Ishikawa (cell line): ENCODE measurements at regions not wholly inside any gene's neighbourhood (a gene's known extent, or its start where the extent isn't known, plus 50 kb on each side); places are given as distances from the start of the nearest gene placed in this dataset.

Experiments
- CEBPB ChIP-seq: IDR thresholded peaks from 2 replicates; pipeline ENCODE4 v1.6.1; 2012
- CREB1 ChIP-seq: IDR thresholded peaks from 2 replicates; pipeline ENCODE4 v1.6.1; 2012; ENCODE audit warnings: low read depth
- EGR1 ChIP-seq: IDR thresholded peaks from 2 replicates; pipeline ENCODE4 v1.6.1; 2012
- EP300 ChIP-seq: IDR thresholded peaks from 2 replicates; pipeline ENCODE4 v1.6.1; 2012; ENCODE audit warnings: borderline replicate concordance
- FOXM1 ChIP-seq: IDR thresholded peaks from 2 replicates; pipeline ENCODE4 v1.6.1; 2012; ENCODE audit warnings: low read depth, borderline replicate concordance
- NFIC ChIP-seq: IDR thresholded peaks from 2 replicates; pipeline ENCODE4 v1.6.1; 2012
- RAD21 ChIP-seq: IDR thresholded peaks from 2 replicates; pipeline ENCODE4 v1.6.1; 2012; ENCODE audit warnings: low read depth
- TAF1 ChIP-seq: IDR thresholded peaks from 2 replicates; pipeline ENCODE4 v1.6.1; 2012; ENCODE audit warnings: low read depth, mild to moderate bottlenecking
- TCF12 ChIP-seq: IDR thresholded peaks from 2 replicates; pipeline ENCODE4 v1.6.1; 2012; ENCODE audit warnings: low read depth
- TEAD4 ChIP-seq: IDR thresholded peaks from 2 replicates; pipeline ENCODE4 v1.6.1; 2012
- YY1 ChIP-seq: IDR thresholded peaks from 2 replicates; pipeline ENCODE4 v1.6.1; 2012; ENCODE audit warnings: low read depth
- ZBTB7A ChIP-seq: IDR thresholded peaks from 2 replicates; pipeline ENCODE4 v1.6.1; 2012; ENCODE audit warnings: low read depth
- TF ChIP-seq, protein P1 (sequence below): IDR thresholded peaks from 2 replicates; pipeline ENCODE4 v1.6.1; 2012
- TF ChIP-seq, protein P2 (sequence below): IDR thresholded peaks from 2 replicates; pipeline ENCODE4 v1.6.1; 2012; ENCODE audit warnings: low read depth, mild to moderate bottlenecking

DNA sequence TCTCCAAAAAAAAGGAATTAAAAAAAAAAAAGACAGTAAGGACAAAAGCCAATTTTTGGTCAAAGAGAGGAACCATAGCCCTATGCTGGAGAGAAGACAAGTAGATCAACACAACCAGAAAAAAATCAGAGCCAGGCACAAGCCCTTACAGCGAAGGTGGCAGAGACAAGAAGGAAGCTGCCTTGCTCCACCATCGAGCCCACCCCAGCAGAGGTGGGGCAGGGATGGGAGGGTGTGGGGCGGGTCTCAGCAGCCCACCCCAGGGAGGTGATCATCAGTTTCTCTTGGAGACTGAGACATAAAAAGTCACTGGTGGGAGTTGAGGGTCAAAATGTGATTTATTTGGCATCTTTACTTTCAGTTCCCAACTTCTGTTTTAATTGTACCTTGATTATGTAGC, 332.4 kb downstream of the FOXO1 start:
- TF ChIP-seq NFIC (no peak), EP300 (no peak), RAD21 (no peak), TEAD4 (no peak), CREB1 (no peak), FOXM1 (no peak), YY1 (no peak), ZBTB7A (no peak), EGR1 (no peak), TAF1 (no peak), TCF12 (no peak), CEBPB (no peak)
- TF ChIP-seq, protein P1, sequence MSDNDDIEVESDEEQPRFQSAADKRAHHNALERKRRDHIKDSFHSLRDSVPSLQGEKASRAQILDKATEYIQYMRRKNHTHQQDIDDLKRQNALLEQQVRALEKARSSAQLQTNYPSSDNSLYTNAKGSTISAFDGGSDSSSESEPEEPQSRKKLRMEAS: no peak
- TF ChIP-seq, protein P2, sequence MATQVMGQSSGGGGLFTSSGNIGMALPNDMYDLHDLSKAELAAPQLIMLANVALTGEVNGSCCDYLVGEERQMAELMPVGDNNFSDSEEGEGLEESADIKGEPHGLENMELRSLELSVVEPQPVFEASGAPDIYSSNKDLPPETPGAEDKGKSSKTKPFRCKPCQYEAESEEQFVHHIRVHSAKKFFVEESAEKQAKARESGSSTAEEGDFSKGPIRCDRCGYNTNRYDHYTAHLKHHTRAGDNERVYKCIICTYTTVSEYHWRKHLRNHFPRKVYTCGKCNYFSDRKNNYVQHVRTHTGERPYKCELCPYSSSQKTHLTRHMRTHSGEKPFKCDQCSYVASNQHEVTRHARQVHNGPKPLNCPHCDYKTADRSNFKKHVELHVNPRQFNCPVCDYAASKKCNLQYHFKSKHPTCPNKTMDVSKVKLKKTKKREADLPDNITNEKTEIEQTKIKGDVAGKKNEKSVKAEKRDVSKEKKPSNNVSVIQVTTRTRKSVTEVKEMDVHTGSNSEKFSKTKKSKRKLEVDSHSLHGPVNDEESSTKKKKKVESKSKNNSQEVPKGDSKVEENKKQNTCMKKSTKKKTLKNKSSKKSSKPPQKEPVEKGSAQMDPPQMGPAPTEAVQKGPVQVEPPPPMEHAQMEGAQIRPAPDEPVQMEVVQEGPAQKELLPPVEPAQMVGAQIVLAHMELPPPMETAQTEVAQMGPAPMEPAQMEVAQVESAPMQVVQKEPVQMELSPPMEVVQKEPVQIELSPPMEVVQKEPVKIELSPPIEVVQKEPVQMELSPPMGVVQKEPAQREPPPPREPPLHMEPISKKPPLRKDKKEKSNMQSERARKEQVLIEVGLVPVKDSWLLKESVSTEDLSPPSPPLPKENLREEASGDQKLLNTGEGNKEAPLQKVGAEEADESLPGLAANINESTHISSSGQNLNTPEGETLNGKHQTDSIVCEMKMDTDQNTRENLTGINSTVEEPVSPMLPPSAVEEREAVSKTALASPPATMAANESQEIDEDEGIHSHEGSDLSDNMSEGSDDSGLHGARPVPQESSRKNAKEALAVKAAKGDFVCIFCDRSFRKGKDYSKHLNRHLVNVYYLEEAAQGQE: no peak
